Stimulated activated memory B cell treated with anti-CD40 and anti-IgM and Interleukin-4, amounts not matched to agents 10 μg/mL and 1 μg/mL and 100 μg/mL, for 72 hours (primary cell): ENCODE measurements at regions not wholly inside any gene's neighbourhood (a gene's known extent, or its start where the extent isn't known, plus 50 kb on each side); places are given as distances from the start of the nearest gene placed in this dataset.

Experiments used
- ATAC-seq: fragments of 150-1000 bp; cut with Tn5 transposase; 2 replicates; pipeline ENCODE4 v1.10.0; 2021
- H3K27ac Mint-ChIP-seq: one replicate; pipeline ENCODE4 v1.8.0; 2022; ENCODE audit warnings: mild to moderate bottlenecking, mixed read lengths
- H3K27me3 Mint-ChIP-seq: one replicate; pipeline ENCODE4 v1.8.0; 2022; ENCODE audit warnings: mixed read lengths
- H3K36me3 Mint-ChIP-seq: one replicate; pipeline ENCODE4 v1.8.0; 2022; ENCODE audit warnings: mixed read lengths
- H3K4me1 Mint-ChIP-seq: one replicate; pipeline ENCODE4 v1.8.0; 2022; ENCODE audit warnings: mixed read lengths
- H3K4me3 Mint-ChIP-seq: one replicate; pipeline ENCODE4 v1.8.0; 2022; ENCODE audit warnings: mild to moderate bottlenecking, moderate library complexity, mixed read lengths
- H3K9me3 Mint-ChIP-seq: one replicate; pipeline ENCODE4 v1.8.0; 2022; ENCODE audit warnings: mixed read lengths

- peaks cover 57% of the 10 kb centered on the region for H3K4me1 Mint-ChIP-seq
- peak overlapping the region; percentile 63 for H3K27ac Mint-ChIP-seq
- no peaks in the 10 kb centered on the region for H3K27me3 Mint-ChIP-seq
- H3K4me3 Mint-ChIP-seq = peak overlapping the region; percentile 25
- ATAC-seq = peak; percentile 41
- H3K9me3 Mint-ChIP-seq = no peaks in the 10 kb centered on the region
- no peaks in the 10 kb centered on the region for H3K36me3 Mint-ChIP-seq
Measured at GRCh38 chr6:137816133-137816579, 50.9 kb upstream of the TNFAIP3 start.

- Mint-ChIP-seq H3K27me3 (no peaks in the 10 kb centered on the region), H3K36me3 (no peaks in the 10 kb centered on the region), H3K4me3 (no peak overlapping the region), H3K9me3 (no peaks in the 10 kb centered on the region), H3K27ac (peak overlapping the region; percentile 63), H3K4me1 (peaks cover 49% of the 10 kb centered on the region)
- ATAC-seq = no peak
Measured at GRCh38 chr6:137816688-137817618, 50.1 kb upstream of the TNFAIP3 start.
